ENCODE measurements at regions not wholly inside any gene's neighbourhood (a gene's known extent, or its start where the extent isn't known, plus 50 kb on each side); places are given as distances from the start of the nearest gene placed in this dataset.
A peak's percentile ranks its signal among the peaks of the same experiment; 100 is the strongest.

DNA sequence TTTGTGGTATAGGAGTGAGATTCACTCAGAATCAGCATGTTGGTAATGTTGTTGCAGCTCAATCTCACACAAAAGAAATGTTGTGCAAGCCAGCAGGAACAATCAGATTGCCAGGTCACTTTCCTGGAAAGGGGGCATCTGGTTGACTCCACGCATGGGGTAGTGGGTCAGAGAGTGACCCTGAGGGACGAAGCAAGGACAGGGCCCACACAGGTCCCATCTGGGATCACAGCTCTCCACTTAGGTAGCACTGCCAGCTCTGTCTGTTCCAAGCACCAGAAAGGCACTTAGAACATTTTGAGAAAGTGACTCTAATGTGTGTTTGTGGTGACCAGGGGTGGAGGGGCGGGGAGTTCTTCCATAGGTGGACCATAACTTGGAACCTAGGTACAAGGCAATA lies 109.5 kb downstream of the RASSF10 start:
- TF ChIP-seq, protein P1, sequence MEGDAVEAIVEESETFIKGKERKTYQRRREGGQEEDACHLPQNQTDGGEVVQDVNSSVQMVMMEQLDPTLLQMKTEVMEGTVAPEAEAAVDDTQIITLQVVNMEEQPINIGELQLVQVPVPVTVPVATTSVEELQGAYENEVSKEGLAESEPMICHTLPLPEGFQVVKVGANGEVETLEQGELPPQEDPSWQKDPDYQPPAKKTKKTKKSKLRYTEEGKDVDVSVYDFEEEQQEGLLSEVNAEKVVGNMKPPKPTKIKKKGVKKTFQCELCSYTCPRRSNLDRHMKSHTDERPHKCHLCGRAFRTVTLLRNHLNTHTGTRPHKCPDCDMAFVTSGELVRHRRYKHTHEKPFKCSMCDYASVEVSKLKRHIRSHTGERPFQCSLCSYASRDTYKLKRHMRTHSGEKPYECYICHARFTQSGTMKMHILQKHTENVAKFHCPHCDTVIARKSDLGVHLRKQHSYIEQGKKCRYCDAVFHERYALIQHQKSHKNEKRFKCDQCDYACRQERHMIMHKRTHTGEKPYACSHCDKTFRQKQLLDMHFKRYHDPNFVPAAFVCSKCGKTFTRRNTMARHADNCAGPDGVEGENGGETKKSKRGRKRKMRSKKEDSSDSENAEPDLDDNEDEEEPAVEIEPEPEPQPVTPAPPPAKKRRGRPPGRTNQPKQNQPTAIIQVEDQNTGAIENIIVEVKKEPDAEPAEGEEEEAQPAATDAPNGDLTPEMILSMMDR (IDR thresholded peaks at IDR 0.05; ENCODE audit: low read depth, low read length): no peak
- no peak overlapping the region for H3K4me3 ChIP-seq (ENCODE audit: low read depth, low read length)

DNA sequence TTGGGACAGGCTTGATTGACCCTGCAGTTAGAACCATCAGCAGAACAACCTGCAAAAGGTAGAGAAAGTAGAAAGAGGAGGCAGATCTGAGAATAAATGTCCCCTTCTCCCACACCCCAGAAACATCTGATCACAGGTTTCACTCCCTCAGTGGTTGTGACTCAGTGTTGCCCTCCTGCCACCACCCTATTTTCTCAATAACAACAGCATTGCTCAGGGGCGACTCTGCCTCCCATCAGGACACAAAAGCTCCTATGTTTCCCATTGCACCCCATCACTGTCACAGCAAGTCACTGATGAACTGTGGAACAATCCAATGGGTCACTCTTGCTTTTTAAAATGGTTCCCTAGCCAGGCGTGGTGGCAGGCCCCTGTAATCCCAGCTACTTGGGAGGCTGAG lies 110.2 kb downstream of the RASSF10 start:
- H3K4me3 ChIP-seq (ENCODE audit: low read depth, low read length): no peak overlapping the region
- TF ChIP-seq, protein P1 (IDR thresholded peaks at IDR 0.05; ENCODE audit: low read depth, low read length): no peak

- TF ChIP-seq, protein P1 (IDR thresholded peaks at IDR 0.05; ENCODE audit: low read depth, low read length): no peak
- H3K4me3 ChIP-seq (ENCODE audit: low read depth, low read length): no peak overlapping the region
These were observed 110.9 kb downstream of the RASSF10 start for GRCh38 chr11:13119941-13120520.

- H3K4me3 ChIP-seq (ENCODE audit: low read depth, low read length): no peak overlapping the region
- TF ChIP-seq, protein P1 (IDR thresholded peaks at IDR 0.05; ENCODE audit: low read depth, low read length): no peak
These were observed 111.6 kb downstream of the RASSF10 start for GRCh38 chr11:13120691-13121090.

DNA sequence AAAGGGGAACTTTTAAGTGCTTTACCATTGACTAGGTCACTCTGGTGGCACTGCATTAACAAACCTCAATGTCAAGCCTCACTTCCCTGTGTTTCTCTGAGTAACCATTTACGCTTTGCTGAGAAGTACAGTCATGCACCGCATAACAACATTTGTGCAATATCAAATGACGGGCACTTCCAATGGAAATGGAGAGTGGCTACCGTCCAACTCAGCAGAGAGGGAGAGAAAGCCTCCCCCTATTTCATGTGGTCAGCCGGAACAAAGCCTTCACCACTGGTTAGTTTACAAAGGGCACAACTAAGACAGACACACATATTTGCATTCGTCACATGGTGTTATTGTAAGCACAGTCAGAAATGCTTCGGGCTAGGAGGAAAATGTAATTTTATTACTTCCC lies 117.3 kb downstream of the RASSF10 start:
- TF ChIP-seq, protein P1 (IDR thresholded peaks at IDR 0.05; ENCODE audit: low read depth, low read length): no peak

DNA sequence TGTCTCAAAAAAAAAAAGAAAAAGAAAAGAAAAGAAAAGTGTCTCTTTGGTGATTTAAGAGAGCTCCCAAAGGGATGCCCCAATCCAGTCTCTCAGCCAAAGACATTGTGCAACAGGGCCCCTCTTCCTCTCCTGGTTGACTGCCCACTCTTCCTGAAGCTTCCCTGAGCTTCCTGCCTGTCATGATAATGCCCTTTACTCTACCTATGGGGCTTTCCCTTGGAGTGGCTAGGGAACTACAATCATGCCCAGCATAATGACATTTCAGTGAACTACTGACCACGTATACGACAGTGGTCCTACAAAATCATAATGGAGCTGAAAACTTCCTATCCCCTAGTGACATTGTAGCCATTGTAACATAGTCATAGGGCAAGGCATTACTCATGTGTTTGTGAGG lies 118.0 kb downstream of the RASSF10 start:
- H3K4me3 ChIP-seq (ENCODE audit: low read depth, low read length): no peak overlapping the region
- TF ChIP-seq, protein P1 (IDR thresholded peaks at IDR 0.05; ENCODE audit: low read depth, low read length): no peak

More for the DNA sequence above, 117.3 kb downstream of the RASSF10 start:
- H3K4me3 ChIP-seq (ENCODE audit: low read depth, low read length): peak overlapping the region; percentile 7; the same call in 1 of the 2 replicates

DNA sequence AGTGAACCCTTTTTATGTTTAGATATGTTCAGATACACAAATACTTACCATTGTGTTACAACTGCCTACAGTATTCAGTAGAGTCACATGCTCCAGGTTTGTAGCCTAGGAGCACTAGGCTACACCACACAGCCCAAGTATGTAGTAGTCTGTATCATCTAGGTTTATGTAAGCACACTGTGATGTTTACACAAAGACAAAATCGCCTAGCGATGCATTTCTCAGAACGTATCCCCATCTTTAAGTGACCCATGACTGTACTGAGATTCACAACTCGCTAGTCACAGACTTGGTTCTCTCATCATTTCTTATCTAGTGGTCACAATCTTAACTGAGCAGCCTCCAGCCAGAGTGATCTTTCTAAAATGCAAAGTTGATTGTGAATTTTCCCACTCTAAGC lies 119.2 kb downstream of the RASSF10 start:
- H3K4me3 ChIP-seq (ENCODE audit: low read depth, low read length): no peak overlapping the region
- TF ChIP-seq, protein P1 (IDR thresholded peaks at IDR 0.05; ENCODE audit: low read depth, low read length): no peak

Data from WI38 (cell line).